GM12801 (cell line): ENCODE measurements at regions not wholly inside any gene's neighbourhood (a gene's known extent, or its start where the extent isn't known, plus 50 kb on each side); places are given as distances from the start of the nearest gene placed in this dataset.

Experiments used
- TF ChIP-seq, protein P1 (sequence below): IDR thresholded peaks from one replicate; pipeline ENCODE4 v1.5.1; 2011; ENCODE audit warnings: control low read depth; ENCODE audit not compliant: insufficient read length; ENCODE audit errors: extremely low read depth

DNA sequence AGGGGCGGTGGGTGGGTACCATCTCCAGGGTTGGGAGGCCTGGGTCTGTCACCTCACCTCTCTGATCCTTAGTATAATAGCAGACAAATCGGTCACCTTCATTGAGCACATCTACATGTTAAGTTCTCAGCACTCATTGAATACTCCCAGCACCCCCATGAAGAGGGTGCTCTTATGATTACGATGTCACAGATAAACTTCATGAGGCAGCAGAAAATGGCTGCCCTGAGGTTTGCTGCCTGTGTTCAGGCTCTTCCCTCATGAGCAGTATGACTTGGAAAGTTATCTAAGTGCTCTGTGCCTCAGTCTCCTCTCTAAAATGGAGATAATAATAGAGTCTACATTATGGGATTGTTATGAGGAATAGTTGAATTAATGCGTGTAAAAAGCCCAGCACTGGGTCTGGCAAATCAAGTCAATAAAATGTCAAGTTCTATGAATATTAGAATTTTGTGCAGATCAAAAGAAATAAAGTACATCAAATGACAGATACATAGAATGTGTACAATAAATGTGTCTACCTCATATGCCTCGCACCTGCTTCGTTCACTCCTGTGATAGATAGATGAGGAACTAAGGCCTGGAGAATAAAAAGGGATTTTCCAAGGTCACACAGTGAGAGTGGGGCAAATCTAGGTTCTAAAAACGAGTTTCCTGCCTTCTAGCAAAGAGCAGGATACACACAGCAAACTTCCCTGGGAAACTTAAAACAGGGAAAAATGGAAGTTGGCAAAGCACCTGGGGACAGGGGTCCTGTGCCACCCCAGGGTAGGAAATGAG is 142.2 kb upstream of the MRPS22 start:
- TF ChIP-seq, protein P1, sequence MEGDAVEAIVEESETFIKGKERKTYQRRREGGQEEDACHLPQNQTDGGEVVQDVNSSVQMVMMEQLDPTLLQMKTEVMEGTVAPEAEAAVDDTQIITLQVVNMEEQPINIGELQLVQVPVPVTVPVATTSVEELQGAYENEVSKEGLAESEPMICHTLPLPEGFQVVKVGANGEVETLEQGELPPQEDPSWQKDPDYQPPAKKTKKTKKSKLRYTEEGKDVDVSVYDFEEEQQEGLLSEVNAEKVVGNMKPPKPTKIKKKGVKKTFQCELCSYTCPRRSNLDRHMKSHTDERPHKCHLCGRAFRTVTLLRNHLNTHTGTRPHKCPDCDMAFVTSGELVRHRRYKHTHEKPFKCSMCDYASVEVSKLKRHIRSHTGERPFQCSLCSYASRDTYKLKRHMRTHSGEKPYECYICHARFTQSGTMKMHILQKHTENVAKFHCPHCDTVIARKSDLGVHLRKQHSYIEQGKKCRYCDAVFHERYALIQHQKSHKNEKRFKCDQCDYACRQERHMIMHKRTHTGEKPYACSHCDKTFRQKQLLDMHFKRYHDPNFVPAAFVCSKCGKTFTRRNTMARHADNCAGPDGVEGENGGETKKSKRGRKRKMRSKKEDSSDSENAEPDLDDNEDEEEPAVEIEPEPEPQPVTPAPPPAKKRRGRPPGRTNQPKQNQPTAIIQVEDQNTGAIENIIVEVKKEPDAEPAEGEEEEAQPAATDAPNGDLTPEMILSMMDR: no peak

DNA sequence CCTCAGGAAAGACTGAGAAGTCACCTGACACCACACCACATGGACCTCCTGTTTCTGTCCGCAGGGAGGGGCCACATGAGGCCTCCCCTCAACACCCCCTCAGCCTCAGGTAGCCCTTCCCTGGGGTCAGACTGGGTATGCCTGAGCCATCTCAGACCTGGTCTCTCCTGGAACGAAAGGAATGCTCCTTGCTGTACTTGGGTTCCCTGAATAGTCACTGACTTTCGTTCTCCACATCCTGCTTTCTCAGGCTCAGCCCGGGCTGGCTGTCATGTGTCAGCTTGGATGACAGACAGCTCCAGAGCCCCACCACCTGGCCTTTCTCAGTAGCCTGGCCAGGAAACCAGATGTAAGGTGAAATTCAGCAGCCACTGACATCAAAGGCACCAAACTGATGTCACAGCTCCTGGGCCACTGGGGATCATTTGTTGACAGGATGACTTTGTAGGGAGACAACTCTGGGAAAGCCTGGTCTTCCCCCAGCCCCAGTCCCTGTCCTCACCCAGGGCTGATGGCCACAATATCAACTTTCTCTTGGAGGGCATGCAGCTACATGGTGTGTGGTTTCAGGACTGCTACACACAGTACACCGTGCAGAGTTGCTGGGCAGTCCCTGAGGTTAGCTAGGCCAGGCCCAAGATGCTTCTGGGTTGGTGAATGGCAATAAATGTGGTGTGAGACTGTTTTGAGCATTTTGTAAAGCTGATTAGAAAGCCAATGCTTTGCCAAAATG is 141.4 kb upstream of the MRPS22 start:
- TF ChIP-seq, protein P1: no peak

DNA sequence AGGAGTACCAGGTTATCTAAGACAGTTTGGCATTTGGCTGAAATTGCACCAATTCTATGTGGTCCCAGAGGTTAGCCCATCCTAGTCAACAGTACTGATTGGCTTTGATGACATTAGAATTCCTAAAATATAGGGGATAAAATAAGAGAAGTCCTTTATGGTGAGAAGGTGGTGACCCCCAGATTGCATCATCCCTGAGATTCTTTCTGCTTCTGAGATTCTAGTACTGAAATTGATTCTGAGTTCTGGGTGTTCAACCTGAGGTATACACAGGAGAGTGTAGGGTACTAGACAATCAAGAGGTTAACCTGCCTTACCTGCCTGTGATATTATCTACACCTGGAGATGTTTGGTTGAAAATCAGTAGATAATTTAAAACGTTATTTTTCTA is 140.9 kb upstream of the MRPS22 start:
- TF ChIP-seq, protein P1: no peak

DNA sequence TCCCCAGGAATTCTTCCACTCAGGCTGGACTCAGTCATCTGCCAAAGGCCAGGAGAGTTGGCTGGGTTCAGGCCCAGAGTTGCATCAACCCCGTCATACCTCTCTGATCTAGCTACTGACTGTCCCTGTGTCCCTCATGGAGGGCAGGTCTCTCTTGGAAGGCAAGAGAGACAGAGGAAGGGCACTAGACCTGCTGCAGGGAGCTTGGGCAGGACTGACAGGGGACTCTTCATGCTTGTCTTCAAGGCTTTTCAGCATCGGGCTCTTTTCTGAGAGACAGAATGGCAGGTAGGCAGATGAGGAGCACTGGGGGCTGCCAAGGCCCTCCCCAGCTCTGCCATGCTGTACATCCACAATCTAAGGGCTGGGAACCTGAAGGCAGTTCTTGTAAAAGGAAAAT is 140.1 kb upstream of the MRPS22 start:
- TF ChIP-seq, protein P1: no peak

DNA sequence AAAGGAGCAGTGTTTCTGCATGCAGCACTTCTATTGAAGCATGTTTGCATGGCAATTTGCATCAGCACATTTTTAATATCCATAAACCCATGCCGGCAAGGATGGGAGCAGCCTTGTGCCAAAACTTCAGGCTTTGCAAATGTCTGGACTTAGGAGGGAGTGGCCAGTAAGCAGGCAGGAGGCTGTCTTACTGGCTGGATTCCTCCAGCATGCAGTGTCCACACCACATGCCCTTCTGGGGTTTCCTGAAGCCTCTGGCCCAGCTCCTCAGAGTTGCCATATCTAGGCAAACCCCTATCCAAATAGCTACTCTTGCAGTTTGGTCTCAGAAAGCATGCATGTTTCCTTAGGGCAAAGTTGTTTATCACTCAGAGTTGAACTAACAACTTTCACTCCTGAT is 139.1 kb upstream of the MRPS22 start:
- TF ChIP-seq, protein P1: no peak

DNA sequence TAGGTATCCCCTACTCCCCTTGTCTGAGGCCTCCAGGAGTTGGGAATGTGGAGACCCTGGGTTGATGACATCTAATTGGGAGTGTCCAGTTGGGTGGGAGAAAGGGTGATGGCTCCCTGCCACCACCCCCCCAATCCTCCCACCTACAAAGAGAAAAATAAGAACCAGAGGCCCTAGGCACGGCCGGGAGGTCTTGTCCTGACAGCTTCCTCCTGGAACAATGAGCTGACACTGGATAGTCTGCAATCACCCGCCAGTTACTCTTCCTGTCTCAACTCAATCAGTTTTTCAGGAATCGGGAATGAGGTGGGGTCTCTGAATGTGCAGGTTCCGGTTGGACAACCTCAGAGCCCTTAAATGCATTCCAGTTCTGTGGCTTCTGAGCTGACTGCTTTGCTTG is 129.9 kb upstream of the MRPS22 start:
- TF ChIP-seq, protein P1: no peak

DNA sequence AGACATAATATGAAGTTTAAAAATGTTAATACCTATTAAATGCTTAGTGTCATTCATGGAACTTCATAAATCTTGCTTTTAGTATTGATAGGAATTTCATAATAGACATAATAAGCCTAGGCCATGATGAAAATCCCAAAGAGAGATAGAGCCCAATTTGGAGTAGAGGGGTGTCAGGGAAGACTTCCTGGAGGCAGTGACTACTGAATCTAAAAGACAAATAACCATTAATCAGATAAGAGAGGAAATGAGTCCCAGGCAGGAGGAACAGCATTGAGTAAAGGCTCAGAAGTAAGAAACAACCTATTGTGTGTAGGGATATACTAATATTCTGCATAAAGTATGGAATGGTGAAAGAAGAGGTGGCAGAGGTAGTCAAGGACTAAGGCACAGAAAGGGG is 126.9 kb upstream of the MRPS22 start:
- TF ChIP-seq, protein P1: no peak
